Jurkat, Clone E6-1 (cell line): ENCODE measurements at regions not wholly inside any gene's neighbourhood (a gene's known extent, or its start where the extent isn't known, plus 50 kb on each side); places are given as distances from the start of the nearest gene placed in this dataset.
"Not testable (repeated sequence)": the region's sequence is repeated elsewhere in the genome, so short reads cannot be mapped to it uniquely, and the experiment has no call there.

Experiments
- DNase-seq: peaks from one replicate; pipeline ENCODE4 v3.0.0-alpha.2; 2011; ENCODE audit warnings: low read depth, low spot score
- H3K4me3 ChIP-seq: 2 replicates; pipeline ENCODE4 v1.5.1; 2011; ENCODE audit warnings: mild to moderate bottlenecking, low read length, control low read depth, moderate library complexity

GRCh38 chr6:84635081-84635761 is 129.2 kb downstream of the TBX18 start:
- H3K4me3 ChIP-seq: no peak overlapping the region
- no peak for DNase-seq

GRCh38 chr6:84633771-84634170 is 130.6 kb downstream of the TBX18 start:
- no peak overlapping the region for H3K4me3 ChIP-seq
- no peak for DNase-seq

- not testable (repeated sequence) for H3K4me3 ChIP-seq, DNase-seq
Observed at GRCh38 chr6:84626527-84626926, 137.9 kb downstream of the TBX18 start.

- no peak for DNase-seq
- no peak overlapping the region for H3K4me3 ChIP-seq
Observed at GRCh38 chr6:84625506-84625905, 138.9 kb downstream of the TBX18 start.

- no peak for DNase-seq
- H3K4me3 ChIP-seq: no peak overlapping the region
Observed at GRCh38 chr6:84623956-84624680, 140.3 kb downstream of the TBX18 start.

GRCh38 chr6:84618836-84619235 is 145.6 kb downstream of the TBX18 start:
- DNase-seq: no peak
- H3K4me3 ChIP-seq: no peak overlapping the region

- DNase-seq: no peak
- no peak overlapping the region for H3K4me3 ChIP-seq
Observed at GRCh38 chr6:84618046-84618752, 146.2 kb downstream of the TBX18 start.

GRCh38 chr6:84615987-84616386 is 148.4 kb downstream of the TBX18 start:
- no peak overlapping the region for H3K4me3 ChIP-seq
- DNase-seq: no peak

GRCh38 chr6:84615113-84615850 is 149.1 kb downstream of the TBX18 start:
- no peak for DNase-seq
- H3K4me3 ChIP-seq: no peak overlapping the region

GRCh38 chr6:84606860-84607259 is 157.5 kb downstream of the TBX18 start:
- no peak for DNase-seq

GRCh38 chr6:84605298-84605697 is 159.1 kb downstream of the TBX18 start:
- DNase-seq: no peak
- H3K4me3 ChIP-seq: no peak overlapping the region

More at GRCh38 chr6:84606860-84607259, 157.5 kb downstream of the TBX18 start:
- H3K4me3 ChIP-seq: no peak overlapping the region

- DNase-seq: peak; percentile 12
- no peak overlapping the region for H3K4me3 ChIP-seq
Observed at GRCh38 chr6:84601366-84601765, 163.0 kb downstream of the TBX18 start.

GRCh38 chr6:84599991-84600390 is 164.4 kb downstream of the TBX18 start:
- H3K4me3 ChIP-seq: no peak overlapping the region
- no peak for DNase-seq

GRCh38 chr6:84597238-84597875 is 167.0 kb downstream of the TBX18 start:
- no peak overlapping the region for H3K4me3 ChIP-seq
- no peak for DNase-seq

- no peak overlapping the region for H3K4me3 ChIP-seq
- no peak for DNase-seq
Observed at GRCh38 chr6:84596488-84596887, 167.9 kb downstream of the TBX18 start.

- DNase-seq: no peak
- no peak overlapping the region for H3K4me3 ChIP-seq
Observed at GRCh38 chr6:84588697-84589080, 175.7 kb downstream of the TBX18 start.

GRCh38 chr6:84587994-84588696 is 176.3 kb downstream of the TBX18 start:
- DNase-seq: peak; percentile 41
- H3K4me3 ChIP-seq: not testable (repeated sequence)

- not testable (repeated sequence) for DNase-seq
Observed at GRCh38 chr6:84587202-84587940, 177.0 kb downstream of the TBX18 start.

More at GRCh38 chr6:84587202-84587940, 177.0 kb downstream of the TBX18 start:
- not testable (repeated sequence) for H3K4me3 ChIP-seq
